Neural progenitor cell (in vitro differentiated cells): ENCODE measurements at regions not wholly inside any gene's neighbourhood (a gene's known extent, or its start where the extent isn't known, plus 50 kb on each side); places are given as distances from the start of the nearest gene placed in this dataset.

Source experiments
- DNase-seq: peaks from one replicate; pipeline ENCODE4 v3.0.0-alpha.2; 2016; ENCODE audit warnings: low spot score
- H2AFZ ChIP-seq: fragments of 200-600 bp; sonication (generic); replicated peaks from 2 replicates; pipeline ENCODE4 v1.6.1; 2016; ENCODE audit warnings: antibody characterized with exemption
- H3F3A ChIP-seq: fragments of 200-600 bp; sonication (generic); 2 replicates; pipeline ENCODE4 v1.6.1; 2016; ENCODE audit warnings: antibody characterized with exemption, low read depth
- H3K27ac ChIP-seq: fragments of 200-600 bp; sonication (generic); 2 replicates; pipeline ENCODE4 v1.5.1; 2016; ENCODE audit warnings: mild to moderate bottlenecking
- H3K27me3 ChIP-seq: fragments of 200-600 bp; sonication (generic); 2 replicates; pipeline ENCODE4 v1.6.1; 2016; ENCODE audit warnings: mild to moderate bottlenecking, moderate library complexity
- H3K36me3 ChIP-seq: fragments of 200-600 bp; sonication (generic); 2 replicates; pipeline ENCODE4 v1.5.1; 2016
- H3K4me1 ChIP-seq: fragments of 200-600 bp; sonication (generic); 2 replicates; pipeline ENCODE4 v1.6.1; 2016; ENCODE audit warnings: mixed run types
- H3K4me2 ChIP-seq: fragments of 200-600 bp; sonication (generic); 2 replicates; pipeline ENCODE4 v1.6.1; 2016
- H3K4me3 ChIP-seq: fragments of 200-600 bp; sonication (generic); 2 replicates; pipeline ENCODE4 v1.5.1; 2016
- H3K79me2 ChIP-seq: fragments of 200-600 bp; sonication (generic); 2 replicates; pipeline ENCODE4 v1.6.1; 2016; ENCODE audit warnings: low read depth
- H3K9ac ChIP-seq: fragments of 200-600 bp; sonication (generic); 2 replicates; pipeline ENCODE4 v1.6.1; 2016
- H3K9me3 ChIP-seq: fragments of 200-600 bp; sonication (generic); 2 replicates; pipeline ENCODE4 v1.5.1; 2016; ENCODE audit warnings: low read depth
- H4K20me1 ChIP-seq: fragments of 200-600 bp; sonication (generic); 2 replicates; pipeline ENCODE4 v1.6.1; 2016; ENCODE audit warnings: low read depth
- H3K27ac Mint-ChIP-seq: 3 replicates; pipeline ENCODE4 v1.8.0; 2021; ENCODE audit warnings: mixed read lengths
- H3K27me3 Mint-ChIP-seq: 2 replicates; pipeline ENCODE4 v1.8.0; 2022; ENCODE audit warnings: low read depth, mild to moderate bottlenecking, inconsistent platforms, moderate library complexity, mixed read lengths; ENCODE audit not compliant: insufficient read depth
- H3K36me3 Mint-ChIP-seq: 3 replicates; pipeline ENCODE4 v1.8.0; 2021; ENCODE audit warnings: mixed read lengths
- H3K4me1 Mint-ChIP-seq: 3 replicates; pipeline ENCODE4 v1.8.0; 2021; ENCODE audit warnings: mixed read lengths
- H3K4me3 Mint-ChIP-seq: 3 replicates; pipeline ENCODE4 v1.8.0; 2021; ENCODE audit warnings: mild to moderate bottlenecking, moderate library complexity, mixed read lengths
- H3K9me3 Mint-ChIP-seq: 3 replicates; pipeline ENCODE4 v1.8.0; 2020; ENCODE audit warnings: mixed read lengths
- EZH2 ChIP-seq: fragments of 200-600 bp; sonication (generic); IDR thresholded peaks from 2 replicates; pipeline ENCODE4 v1.6.1; 2017; ENCODE audit warnings: antibody characterized with exemption, mild to moderate bottlenecking, moderate library complexity
- EZH2phosphoT487 ChIP-seq: fragments of 200-600 bp; sonication (generic); IDR thresholded peaks from 2 replicates; pipeline ENCODE4 v1.6.1; 2017; ENCODE audit warnings: antibody characterized with exemption
- TF ChIP-seq, protein P1 (sequence below): fragments of 200-600 bp; sonication (generic); IDR thresholded peaks from 2 replicates; pipeline ENCODE4 v1.5.1; 2017; ENCODE audit warnings: antibody characterized with exemption, mild to moderate bottlenecking

DNA sequence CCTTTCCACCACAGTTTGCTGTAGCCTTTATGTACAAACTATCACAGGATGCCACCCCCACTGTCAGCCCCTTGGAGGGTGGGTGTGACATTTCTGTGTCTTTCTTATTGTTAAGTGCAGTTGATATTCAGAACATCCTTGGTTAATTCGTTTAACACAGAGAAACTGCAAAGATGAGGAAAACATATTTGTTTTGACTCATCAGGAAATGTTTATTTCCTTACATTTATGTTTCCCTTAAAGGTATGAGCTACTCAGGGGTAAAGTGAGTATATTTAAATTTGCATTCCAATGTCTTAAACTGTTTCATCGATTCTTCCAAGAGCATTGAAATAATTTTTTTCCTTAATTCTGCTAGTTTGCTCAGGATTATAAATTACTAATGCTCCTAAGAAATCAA is 243.4 kb downstream of the RDH14 start:
- H3K4me1 Mint-ChIP-seq: peaks cover 9% of the 10 kb centered on the region
- peaks cover 2% of the 10 kb centered on the region for H3K27me3 Mint-ChIP-seq
- H3K9me3 Mint-ChIP-seq: no peaks in the 10 kb centered on the region
- no peaks in the 10 kb centered on the region for H3K9me3 ChIP-seq
- no peaks in the 10 kb centered on the region for H3K4me1 ChIP-seq
- H3K9ac ChIP-seq: no peak overlapping the region
- no peak for TF ChIP-seq EZH2
- TF ChIP-seq EZH2phosphoT487: no peak
- TF ChIP-seq, protein P1, sequence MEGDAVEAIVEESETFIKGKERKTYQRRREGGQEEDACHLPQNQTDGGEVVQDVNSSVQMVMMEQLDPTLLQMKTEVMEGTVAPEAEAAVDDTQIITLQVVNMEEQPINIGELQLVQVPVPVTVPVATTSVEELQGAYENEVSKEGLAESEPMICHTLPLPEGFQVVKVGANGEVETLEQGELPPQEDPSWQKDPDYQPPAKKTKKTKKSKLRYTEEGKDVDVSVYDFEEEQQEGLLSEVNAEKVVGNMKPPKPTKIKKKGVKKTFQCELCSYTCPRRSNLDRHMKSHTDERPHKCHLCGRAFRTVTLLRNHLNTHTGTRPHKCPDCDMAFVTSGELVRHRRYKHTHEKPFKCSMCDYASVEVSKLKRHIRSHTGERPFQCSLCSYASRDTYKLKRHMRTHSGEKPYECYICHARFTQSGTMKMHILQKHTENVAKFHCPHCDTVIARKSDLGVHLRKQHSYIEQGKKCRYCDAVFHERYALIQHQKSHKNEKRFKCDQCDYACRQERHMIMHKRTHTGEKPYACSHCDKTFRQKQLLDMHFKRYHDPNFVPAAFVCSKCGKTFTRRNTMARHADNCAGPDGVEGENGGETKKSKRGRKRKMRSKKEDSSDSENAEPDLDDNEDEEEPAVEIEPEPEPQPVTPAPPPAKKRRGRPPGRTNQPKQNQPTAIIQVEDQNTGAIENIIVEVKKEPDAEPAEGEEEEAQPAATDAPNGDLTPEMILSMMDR: no peak
- H3K4me3 Mint-ChIP-seq: no peak overlapping the region
- DNase-seq: no peak
- no peaks in the 10 kb centered on the region for H3K79me2 ChIP-seq
- no peak overlapping the region for H3K27ac Mint-ChIP-seq
- H3K4me2 ChIP-seq: no peak overlapping the region
- H3F3A ChIP-seq: no peaks in the 10 kb centered on the region
- H3K36me3 ChIP-seq: no peaks in the 10 kb centered on the region
- no peaks in the 10 kb centered on the region for H3K27me3 ChIP-seq
- H3K27ac ChIP-seq: no peak overlapping the region
- H4K20me1 ChIP-seq: no peaks in the 10 kb centered on the region
- H3K4me3 ChIP-seq: no peak overlapping the region
- H2AFZ ChIP-seq: no peak overlapping the region
- no peaks in the 10 kb centered on the region for H3K36me3 Mint-ChIP-seq

DNA sequence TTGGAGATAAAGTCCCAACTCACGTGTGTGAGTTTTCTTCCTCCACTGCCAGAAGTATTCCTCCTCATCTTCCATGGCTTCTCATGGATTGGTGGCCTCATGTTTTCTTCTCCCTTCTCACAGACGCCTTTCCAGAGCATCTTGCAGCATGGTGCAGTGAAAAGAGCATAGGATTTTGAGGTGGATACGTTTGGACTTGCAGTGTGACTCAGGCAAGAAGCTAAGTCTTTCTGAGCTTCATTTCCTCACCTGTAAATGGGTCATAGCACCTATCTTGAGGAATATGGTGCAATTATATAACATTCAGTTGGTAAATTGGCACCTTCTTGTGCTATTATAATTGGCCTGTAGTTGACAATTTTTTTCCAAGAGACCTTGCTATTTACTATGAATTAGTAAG is 247.6 kb downstream of the RDH14 start:
- Histone ChIP-seq H3K4me1 (no peaks in the 10 kb centered on the region), H3K27ac (no peak overlapping the region), H3K36me3 (no peaks in the 10 kb centered on the region), H3K9ac (no peak overlapping the region), H2AFZ (no peak overlapping the region), H3K4me2 (no peak overlapping the region), H3K4me3 (no peak overlapping the region), H4K20me1 (no peaks in the 10 kb centered on the region), H3F3A (no peaks in the 10 kb centered on the region), H3K9me3 (no peaks in the 10 kb centered on the region), H3K27me3 (no peaks in the 10 kb centered on the region), H3K79me2 (no peaks in the 10 kb centered on the region)
- H3K27me3 Mint-ChIP-seq: peaks cover 2% of the 10 kb centered on the region
- H3K4me3 Mint-ChIP-seq: no peak overlapping the region
- no peak overlapping the region for H3K27ac Mint-ChIP-seq
- peaks cover 9% of the 10 kb centered on the region for H3K4me1 Mint-ChIP-seq
- no peaks in the 10 kb centered on the region for H3K36me3 Mint-ChIP-seq
- no peaks in the 10 kb centered on the region for H3K9me3 Mint-ChIP-seq
- TF ChIP-seq, protein P1: no peak
- TF ChIP-seq EZH2: no peak
- TF ChIP-seq EZH2phosphoT487: no peak
- DNase-seq: no peak

DNA sequence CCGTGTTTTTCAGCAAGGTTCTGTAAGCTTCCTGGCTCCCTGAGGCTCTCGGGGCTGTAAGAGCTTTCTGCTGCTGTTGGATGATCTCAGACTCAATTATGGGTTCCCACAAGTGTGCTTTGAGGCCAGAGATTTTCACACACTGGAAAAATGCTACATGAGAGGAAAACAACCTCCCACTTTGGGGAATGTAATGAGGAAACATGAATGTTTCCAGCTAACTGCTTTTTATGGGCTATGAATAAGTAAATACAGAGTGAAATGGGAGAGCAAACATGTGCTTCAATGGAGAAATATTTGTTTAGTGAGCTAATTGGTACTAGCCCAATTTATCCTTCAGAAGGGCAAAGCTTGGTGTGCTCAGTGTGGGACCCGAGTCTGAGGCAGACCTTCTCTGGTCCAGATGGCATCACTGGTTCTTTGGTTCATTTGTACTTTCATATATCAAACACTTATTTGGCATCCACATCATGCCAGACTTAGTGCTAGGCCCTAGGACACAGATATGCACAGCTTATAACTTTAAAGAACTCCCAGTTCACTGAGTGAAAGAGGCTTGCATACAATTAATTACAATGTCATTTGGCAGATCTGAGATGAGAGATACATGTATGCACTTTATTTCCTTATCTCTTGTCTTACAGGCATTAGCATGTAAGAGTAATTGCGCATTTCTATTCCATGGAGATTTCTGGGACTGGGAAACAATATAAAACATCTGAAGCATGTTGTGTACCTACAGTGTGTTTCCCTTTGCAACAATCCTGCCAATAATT is 248.8 kb downstream of the RDH14 start:
- peaks cover 2% of the 10 kb centered on the region for H3K27me3 Mint-ChIP-seq
- Histone ChIP-seq H3K9me3 (no peaks in the 10 kb centered on the region), H2AFZ (peak overlapping the region; percentile 26), H3K9ac (no peak overlapping the region), H3K27me3 (no peaks in the 10 kb centered on the region), H3K4me2 (no peak overlapping the region), H3K4me1 (no peaks in the 10 kb centered on the region), H3F3A (no peaks in the 10 kb centered on the region), H4K20me1 (no peaks in the 10 kb centered on the region), H3K36me3 (no peaks in the 10 kb centered on the region), H3K27ac (no peak overlapping the region), H3K79me2 (no peaks in the 10 kb centered on the region), H3K4me3 (no peak overlapping the region)
- no peak overlapping the region for H3K4me3 Mint-ChIP-seq
- H3K36me3 Mint-ChIP-seq: no peaks in the 10 kb centered on the region
- H3K27ac Mint-ChIP-seq: no peak overlapping the region
- peaks cover 9% of the 10 kb centered on the region for H3K4me1 Mint-ChIP-seq
- no peak for DNase-seq
- TF ChIP-seq, protein P1: no peak
- no peak for TF ChIP-seq EZH2
- no peak for TF ChIP-seq EZH2phosphoT487
- H3K9me3 Mint-ChIP-seq: no peaks in the 10 kb centered on the region
